Stimulated activated naive CD4-positive, alpha-beta T cell (primary cell): ENCODE measurements at regions not wholly inside any gene's neighbourhood (a gene's known extent, or its start where the extent isn't known, plus 50 kb on each side); places are given as distances from the start of the nearest gene placed in this dataset.

Experiments used
- DNase-seq, 6 experiments: peaks; one replicate each; lab custom pipeline; 2025; lab: John Stamatoyannopoulos, UW

DNA sequence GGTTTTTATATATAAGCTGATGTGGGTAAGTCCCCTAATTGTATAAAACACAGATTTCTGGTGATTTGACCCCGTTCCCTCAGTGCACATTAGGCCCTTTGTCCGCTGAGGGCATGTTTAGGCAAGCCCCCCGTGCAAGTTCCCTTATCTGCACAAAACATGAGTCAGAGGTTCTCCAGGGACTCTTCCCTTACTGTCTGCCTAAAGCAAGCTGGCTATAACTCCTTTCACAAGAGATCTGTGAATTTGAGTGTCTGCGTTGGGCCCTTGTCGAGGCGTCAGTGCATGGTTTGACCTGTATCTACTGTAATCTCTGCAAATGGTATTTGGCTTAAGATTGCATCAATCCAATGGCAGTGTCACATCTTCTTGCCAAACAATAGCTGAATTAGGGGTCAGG is 712.8 kb downstream of the CDH8 start:
- no peak for DNase-seq

DNA sequence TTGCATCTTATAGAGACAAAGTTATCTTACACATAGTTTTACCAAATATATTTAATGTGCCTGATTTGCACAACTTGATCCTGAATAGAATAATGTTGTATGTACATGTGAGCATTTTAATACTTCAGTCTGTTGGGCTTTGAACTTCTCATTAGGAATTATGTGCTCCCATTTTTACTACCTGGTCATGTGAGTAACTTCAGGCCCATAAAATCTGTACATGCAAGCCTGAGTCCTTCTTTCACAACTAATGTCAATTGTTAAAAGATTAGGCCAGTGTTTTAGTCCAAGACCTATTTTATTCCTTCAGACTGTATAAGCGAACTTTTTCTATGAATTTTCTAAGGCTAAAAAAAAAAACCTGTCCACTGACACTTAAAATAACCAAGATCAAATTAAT is 715.4 kb downstream of the CDH8 start:
- no peak for DNase-seq

- no peak for DNase-seq
These were observed 722.3 kb downstream of the CDH8 start for GRCh38 chr16:61313931-61314330.

GRCh38 chr16:61309386-61309785 is 726.9 kb downstream of the CDH8 start:
- no peak for DNase-seq

DNA sequence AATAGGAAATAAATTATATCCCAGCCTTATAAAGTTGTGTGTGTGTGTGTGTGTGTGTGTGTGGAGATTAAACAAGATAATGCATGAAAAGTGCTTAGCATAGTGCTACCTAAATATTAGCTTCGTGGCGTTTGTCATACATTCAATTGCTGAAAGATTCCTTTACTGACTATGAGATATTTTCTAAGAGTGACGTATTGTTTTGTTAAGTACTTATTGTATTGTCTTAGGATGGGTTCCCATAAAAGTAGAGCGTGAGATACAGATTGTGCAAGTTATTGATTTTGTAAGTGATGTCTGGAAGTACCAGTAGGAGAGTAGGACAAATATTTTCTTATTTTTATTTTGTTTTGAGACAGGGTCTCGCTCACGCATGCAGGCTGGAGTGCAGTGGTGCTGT is 730.0 kb downstream of the CDH8 start:
- DNase-seq: no peak

DNA sequence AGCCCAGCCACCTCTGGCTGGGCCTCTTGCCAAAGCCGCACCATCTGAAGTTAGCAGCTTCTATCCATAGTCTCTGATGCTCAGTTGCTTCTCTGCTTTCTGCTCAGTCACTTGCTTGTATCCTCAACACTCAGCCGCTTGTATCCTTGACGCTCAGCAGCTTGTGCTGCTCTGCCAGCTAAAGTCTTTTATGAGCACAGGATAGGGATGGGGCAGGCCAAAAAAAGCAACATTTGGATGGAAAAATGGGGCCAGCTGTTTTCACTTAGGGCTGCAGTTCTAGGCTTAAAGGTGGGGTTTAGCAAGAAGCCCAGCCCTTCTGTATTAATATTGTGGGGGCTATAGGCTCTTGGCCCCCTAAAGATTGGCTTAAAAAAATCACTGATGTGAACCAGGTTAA is 739.4 kb downstream of the CDH8 start:
- no peak for DNase-seq

DNA sequence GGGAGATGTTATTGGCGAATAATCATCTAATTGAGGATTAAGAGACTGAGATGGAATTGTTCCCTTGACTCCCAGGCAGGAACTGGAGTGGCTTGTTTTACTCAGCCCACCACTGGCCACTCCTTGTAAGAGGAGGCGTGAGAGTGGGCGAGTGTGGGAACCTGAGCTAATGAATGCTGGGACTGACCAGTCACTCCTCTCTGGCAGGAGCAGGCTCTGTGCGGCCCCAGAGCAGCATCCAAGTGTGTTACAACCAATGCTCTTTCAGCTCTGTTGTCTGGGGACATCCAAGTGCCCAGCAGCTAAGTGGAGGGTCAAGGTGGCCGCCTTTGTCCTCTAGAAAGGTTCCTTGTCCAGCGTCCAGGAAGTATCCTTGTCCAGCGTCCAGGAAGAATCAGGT is 739.9 kb downstream of the CDH8 start:
- no peak for DNase-seq

GRCh38 chr16:61295311-61295710 is 740.9 kb downstream of the CDH8 start:
- no peak for DNase-seq

DNA sequence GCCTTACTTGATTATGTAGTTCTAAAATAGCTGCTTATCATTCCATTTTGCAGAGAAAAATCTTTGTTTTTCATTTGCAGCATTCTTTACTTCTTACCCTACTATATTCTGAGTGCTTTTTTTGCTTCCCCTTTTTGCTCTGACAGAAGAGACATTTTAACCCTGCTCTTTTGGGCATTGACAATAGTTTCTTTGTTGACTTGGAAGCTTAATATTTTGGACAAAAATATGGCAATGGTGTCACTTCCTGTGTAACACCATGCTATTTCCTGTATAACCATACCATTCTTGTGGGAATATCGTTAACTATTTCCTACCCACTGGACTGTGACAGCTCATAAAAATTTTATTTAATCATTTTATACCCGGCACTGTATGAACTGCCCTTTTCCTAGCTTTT is 747.1 kb downstream of the CDH8 start:
- no peak for DNase-seq

DNA sequence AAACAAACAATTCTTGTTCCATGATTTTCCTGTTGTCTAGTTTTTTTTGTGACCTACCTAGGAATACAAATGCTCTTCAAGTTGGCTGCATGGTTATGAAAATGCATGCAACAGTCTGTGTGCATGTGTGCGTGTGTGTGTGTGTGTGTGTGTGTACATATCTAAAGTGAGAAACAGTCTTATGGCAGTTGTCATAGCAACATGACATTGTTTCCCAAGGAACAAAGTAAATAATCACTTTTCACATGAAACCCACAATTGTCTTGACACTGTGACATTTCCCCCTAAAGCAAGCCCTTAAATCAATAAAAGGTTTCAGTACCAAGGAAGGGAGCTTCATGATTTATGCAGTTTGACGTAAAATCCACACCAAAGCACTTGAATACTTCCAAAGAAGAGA is 758.4 kb downstream of the CDH8 start:
- DNase-seq: no peak

- no peak for DNase-seq
These were observed 762.0 kb downstream of the CDH8 start for GRCh38 chr16:61274211-61274610.

GRCh38 chr16:61270726-61271125 is 765.5 kb downstream of the CDH8 start:
- no peak for DNase-seq

GRCh38 chr16:61263400-61263799 is 772.8 kb downstream of the CDH8 start:
- DNase-seq: no peak

- no peak for DNase-seq
These were observed 774.9 kb downstream of the CDH8 start for GRCh38 chr16:61261315-61261714.

DNA sequence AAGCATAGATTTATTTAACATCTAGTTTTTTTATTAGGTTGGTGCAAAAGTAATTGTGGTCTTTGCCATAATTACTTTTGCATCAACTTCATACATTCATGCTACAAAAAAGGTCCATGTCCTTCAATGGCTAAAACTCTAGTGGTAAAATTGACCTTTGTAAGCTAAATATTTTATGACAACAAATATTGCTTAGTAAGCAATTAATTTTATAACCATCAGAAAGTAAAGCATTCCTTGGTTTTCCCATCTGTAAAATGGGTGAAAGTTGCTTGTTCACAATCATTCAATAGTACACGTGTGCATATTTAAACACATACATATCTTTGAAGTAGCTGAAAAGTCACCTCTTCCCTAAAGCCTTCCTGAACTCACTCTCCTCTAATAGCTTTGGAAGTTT is 789.6 kb downstream of the CDH8 start:
- no peak for DNase-seq

DNA sequence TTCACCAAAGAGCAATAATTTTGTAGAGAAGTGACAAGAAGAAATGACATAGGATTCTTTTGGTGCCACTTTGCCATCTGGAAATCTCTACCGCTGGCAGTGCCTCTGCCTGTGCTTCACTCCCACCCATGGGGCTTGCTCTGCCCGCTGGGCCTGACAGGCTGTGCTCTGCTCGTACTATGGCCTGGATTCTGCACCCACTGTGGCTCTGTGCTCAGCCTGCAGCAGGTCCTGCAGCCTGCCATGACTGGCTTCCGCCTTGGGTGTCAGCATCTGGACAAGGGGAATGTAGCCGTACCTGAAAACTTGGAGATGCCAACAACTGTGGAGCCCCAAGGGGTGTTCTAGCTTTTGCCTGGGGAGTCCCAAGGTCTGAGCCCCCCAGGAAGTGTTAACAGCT is 792.3 kb downstream of the CDH8 start:
- no peak for DNase-seq

GRCh38 chr16:61237884-61238485 is 798.3 kb downstream of the CDH8 start:
- no peak for DNase-seq

- DNase-seq: no peak
These were observed 802.5 kb downstream of the CDH8 start for GRCh38 chr16:61233713-61234112.

DNA sequence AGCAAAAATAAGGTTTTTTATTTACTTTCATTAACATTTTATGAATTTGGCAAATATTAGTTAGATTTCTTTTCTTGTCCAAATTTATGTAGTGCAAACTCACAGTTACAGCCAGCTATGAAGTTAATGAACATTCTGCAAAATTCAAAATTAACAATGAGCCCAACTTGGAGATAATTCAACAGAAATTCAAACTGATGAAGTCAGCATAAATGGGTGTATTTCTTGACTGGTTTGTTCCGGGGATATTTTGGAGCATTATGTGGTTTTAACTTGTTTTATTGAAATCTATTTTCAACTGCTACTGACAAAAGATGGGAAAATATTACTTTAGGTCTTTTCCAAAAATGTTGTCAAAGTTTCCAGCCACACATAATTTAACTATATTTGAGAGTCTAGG is 807.9 kb downstream of the CDH8 start:
- DNase-seq: no peak

GRCh38 chr16:61215605-61216004 is 820.6 kb downstream of the CDH8 start:
- no peak for DNase-seq

GRCh38 chr16:61214780-61215179 is 821.5 kb downstream of the CDH8 start:
- no peak for DNase-seq

GRCh38 chr16:61210076-61210475 is 826.2 kb downstream of the CDH8 start:
- no peak for DNase-seq

DNA sequence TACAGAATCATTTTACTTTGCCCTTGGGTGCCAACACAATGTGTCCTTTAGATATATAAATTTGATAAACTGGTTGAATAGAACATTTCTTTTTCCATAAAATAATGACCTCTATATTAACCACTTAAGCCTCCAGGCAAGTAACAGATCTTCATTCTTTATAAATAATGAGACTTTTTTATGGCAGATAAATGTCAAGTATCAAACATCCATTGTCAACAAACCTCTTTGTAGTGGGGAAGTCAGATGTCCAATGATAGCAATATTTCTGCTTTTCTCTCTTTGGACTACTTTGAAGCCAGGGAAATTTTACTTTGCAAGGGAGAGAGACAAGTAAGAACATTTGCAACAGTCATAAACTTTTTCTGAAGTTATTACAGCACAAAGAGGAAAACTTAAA is 841.2 kb downstream of the CDH8 start:
- no peak for DNase-seq

DNA sequence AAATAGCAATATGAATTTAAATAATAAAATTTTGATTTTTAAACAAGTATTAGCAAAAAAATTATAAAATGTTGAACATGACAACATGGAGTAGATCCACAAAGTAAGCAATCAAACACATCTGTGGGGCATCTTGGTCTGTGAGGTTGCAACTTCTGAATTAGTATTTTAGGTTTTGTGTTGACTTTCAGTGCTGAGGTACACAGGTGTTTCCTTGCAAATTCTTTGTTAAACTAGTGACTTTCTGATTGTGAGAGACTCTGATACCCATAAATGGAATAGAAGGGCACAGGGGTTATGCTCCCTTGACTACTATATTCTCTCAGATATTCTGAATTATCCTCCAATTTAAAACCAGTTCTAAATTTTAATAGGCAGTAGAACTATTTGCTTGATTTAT is 841.7 kb downstream of the CDH8 start:
- DNase-seq: no peak

GRCh38 chr16:61182391-61182790 is 853.8 kb downstream of the CDH8 start:
- no peak for DNase-seq
